EL (cell line): ENCODE measurements at regions not wholly inside any gene's neighbourhood (a gene's known extent, or its start where the extent isn't known, plus 50 kb on each side); places are given as distances from the start of the nearest gene placed in this dataset.
A peak's percentile ranks its signal among the peaks of the same experiment; 100 is the strongest.

Experiments
- DNase-seq: peaks from one replicate; pipeline ENCODE4 v3.0.0-alpha.2; 2016

- no peak for DNase-seq
Measured at GRCh38 chr10:43965918-43966570, 317.4 kb upstream of the ZNF32 start.

- DNase-seq: peak; percentile 58
Measured at GRCh38 chr10:43965033-43965917, 316.6 kb upstream of the ZNF32 start.

- DNase-seq: no peak
Measured at GRCh38 chr10:43964486-43964885, 315.8 kb upstream of the ZNF32 start.

GRCh38 chr10:43963793-43964425 is 315.2 kb upstream of the ZNF32 start:
- no peak for DNase-seq

GRCh38 chr10:43963379-43963778 is 314.7 kb upstream of the ZNF32 start:
- no peak for DNase-seq

- DNase-seq: peak; percentile 49
Measured at GRCh38 chr10:43962346-43963191, 313.9 kb upstream of the ZNF32 start.

GRCh38 chr10:43961523-43962345 is 313.1 kb upstream of the ZNF32 start:
- DNase-seq: no peak

GRCh38 chr10:43960981-43961380 is 312.3 kb upstream of the ZNF32 start:
- DNase-seq: no peak

GRCh38 chr10:43960477-43960876 is 311.8 kb upstream of the ZNF32 start:
- DNase-seq: no peak

GRCh38 chr10:43960135-43960415 is 311.4 kb upstream of the ZNF32 start:
- DNase-seq: no peak

GRCh38 chr10:43959364-43960134 is 310.9 kb upstream of the ZNF32 start:
- DNase-seq: no peak

GRCh38 chr10:43958964-43959363 is 310.3 kb upstream of the ZNF32 start:
- DNase-seq: no peak

GRCh38 chr10:43958071-43958432 is 309.4 kb upstream of the ZNF32 start:
- DNase-seq: no peak

- DNase-seq: no peak
Measured at GRCh38 chr10:43957267-43958070, 308.8 kb upstream of the ZNF32 start.

GRCh38 chr10:43955978-43956377 is 307.3 kb upstream of the ZNF32 start:
- DNase-seq: no peak

- no peak for DNase-seq
Measured at GRCh38 chr10:43955002-43955596, 306.4 kb upstream of the ZNF32 start.

- DNase-seq: no peak
Measured at GRCh38 chr10:43953672-43954071, 305.0 kb upstream of the ZNF32 start.

- DNase-seq: no peak
Measured at GRCh38 chr10:43952760-43953159, 304.1 kb upstream of the ZNF32 start.

GRCh38 chr10:43949351-43949750 is 300.7 kb upstream of the ZNF32 start:
- DNase-seq: no peak

- no peak for DNase-seq
Measured at GRCh38 chr10:43946445-43946844, 297.8 kb upstream of the ZNF32 start.
